AG08396 (cell line): ENCODE measurements at regions not wholly inside any gene's neighbourhood (a gene's known extent, or its start where the extent isn't known, plus 50 kb on each side); places are given as distances from the start of the nearest gene placed in this dataset.
A peak's percentile ranks its signal among the peaks of the same experiment; 100 is the strongest.

Experiments
- DNase-seq: peaks from one replicate; pipeline ENCODE4 v3.0.0; 2012; ENCODE audit warnings: low spot score, mixed read lengths

DNA sequence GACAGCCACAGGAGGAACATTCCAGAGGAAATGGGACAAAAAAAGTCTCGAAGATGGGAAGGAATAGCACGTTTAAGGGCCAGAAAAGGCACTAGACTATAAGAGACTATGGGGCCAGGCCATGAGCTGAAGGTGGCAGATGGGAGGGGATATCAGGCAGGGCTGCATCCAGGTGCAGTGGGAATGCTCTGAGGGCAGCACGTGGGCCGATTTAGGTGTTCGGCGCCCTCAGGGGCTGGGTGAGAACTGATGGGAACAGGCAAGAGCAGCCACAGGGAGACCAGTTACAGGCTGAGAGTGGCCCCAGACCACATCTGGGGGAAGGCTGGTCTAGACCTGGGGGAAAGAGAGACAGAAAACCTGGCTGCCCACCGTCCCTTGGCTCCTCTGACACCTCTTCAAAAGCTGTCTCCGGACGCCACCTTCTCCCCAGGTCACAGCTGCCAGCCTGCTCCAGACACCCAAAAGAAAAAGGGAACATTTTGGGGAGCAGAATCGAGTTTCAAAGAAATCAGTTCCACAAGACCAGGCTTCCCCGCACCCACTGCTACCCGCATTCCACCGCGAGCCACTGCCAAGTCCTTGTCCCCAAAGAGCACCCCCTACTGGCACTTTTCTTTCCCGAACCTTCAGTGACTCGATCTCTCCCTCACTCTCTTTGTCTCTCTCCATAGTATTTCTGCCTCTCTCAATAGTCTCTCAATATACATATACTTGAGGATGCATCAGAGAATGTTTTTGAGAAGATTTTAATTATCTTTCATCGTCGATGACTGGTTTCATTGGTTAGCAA, 190.1 kb upstream of the AGAP1 start:
- no peak for DNase-seq

- DNase-seq, result no peak
Observed at GRCh38 chr2:235305678-235306077, 188.2 kb upstream of the AGAP1 start.

DNA sequence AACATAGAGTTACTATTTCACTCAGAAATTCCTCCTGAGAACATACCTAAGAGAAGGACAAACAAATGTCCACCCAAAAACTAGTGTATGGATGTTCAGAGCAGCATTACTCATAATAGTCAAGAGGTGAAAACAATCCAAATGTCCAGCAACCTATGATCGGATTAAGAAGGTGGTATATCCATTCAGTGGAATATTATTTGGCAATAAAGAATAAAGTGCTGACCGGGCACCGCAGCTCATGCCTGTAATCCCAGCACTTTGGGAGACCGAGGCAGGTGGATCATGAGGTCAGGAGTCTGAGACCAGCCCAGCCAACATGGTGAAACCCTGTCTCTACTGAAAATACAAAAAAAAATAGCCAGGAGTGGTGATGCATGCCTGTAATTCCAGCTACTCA, 182.8 kb upstream of the AGAP1 start:
- DNase-seq, result no peak

DNA sequence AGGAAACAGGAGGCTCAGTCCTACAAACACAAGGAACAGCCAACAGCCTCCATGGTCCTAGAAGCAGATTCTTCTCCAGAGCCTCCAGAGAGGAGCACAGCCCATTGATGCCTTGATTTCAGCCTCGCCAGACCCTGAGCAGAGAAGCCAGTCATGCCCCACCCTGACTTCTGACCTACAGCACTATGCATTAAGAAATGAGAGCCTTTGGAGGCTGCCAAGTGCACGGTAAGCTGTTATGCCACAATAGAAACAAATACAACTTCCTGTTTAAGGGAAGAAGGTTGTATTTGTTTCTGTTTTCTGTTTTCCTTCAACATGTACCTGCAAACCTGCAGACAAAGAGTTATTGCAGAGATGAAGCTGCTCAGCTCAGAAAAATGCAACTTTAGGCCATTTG, 181.3 kb upstream of the AGAP1 start:
- no peak for DNase-seq

- no peak for DNase-seq
Observed at GRCh38 chr2:235314371-235314930, 179.4 kb upstream of the AGAP1 start.

GRCh38 chr2:235319095-235319494, 174.7 kb upstream of the AGAP1 start:
- no peak for DNase-seq

DNA sequence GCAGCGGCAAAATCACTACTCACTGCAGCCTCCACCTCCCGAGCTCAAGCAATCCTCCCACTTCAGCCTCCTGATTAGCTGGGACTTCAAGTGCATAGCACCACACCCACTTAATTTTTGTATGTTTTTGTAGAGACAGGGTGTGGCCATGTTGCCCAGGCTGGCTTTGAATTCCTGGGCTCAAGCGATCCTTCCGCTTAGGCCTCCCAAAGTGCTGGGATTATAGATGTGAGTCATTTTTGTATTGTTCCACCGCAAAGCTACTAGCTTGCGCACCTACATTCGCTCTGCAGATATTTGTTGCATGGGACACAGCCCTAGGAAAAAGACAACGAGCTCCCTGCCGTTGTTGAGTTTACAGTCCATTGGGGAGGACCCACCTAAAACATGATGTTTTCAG, 173.5 kb upstream of the AGAP1 start:
- no peak for DNase-seq

GRCh38 chr2:235324324-235324723, 169.5 kb upstream of the AGAP1 start:
- no peak for DNase-seq

- DNase-seq, result no peak
Observed at GRCh38 chr2:235325151-235325550, 168.7 kb upstream of the AGAP1 start.

- no peak for DNase-seq
Observed at GRCh38 chr2:235328991-235329390, 164.9 kb upstream of the AGAP1 start.

GRCh38 chr2:235330775-235331451, 162.9 kb upstream of the AGAP1 start:
- peak; percentile 28 for DNase-seq

DNA sequence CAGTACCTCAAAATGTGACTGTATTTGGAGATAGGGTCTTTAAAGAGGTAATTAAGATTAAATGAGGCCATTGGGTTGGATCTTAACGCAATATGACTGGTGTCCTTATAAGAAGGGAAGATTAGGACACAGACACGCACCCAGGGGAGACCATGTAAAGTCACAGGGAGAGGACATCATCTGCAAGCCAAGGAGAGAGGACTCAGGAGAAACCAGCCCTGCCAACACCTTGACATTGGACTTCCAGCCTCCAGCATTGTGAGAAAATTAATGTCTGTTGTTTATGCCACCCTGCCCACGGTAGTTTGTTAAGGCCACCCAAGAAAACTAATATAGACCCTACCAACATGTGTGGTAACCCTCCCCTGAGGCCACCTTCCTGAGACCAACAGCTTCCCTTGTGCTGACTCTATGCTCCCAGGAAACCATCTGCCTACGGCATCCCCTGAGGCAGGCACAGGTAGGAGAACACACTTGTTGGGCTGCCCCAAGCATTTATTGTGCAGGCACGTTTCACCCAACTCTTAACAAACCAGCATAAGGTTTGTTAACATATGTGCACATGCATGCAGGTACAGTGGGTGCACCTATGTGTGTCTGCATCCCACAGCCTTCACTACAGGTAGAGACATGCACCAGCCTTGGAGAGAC, 161.5 kb upstream of the AGAP1 start:
- DNase-seq, result no peak

GRCh38 chr2:235333076-235333475, 160.8 kb upstream of the AGAP1 start:
- DNase-seq, result no peak

- DNase-seq, result no peak
Observed at GRCh38 chr2:235334179-235334578, 159.7 kb upstream of the AGAP1 start.

DNA sequence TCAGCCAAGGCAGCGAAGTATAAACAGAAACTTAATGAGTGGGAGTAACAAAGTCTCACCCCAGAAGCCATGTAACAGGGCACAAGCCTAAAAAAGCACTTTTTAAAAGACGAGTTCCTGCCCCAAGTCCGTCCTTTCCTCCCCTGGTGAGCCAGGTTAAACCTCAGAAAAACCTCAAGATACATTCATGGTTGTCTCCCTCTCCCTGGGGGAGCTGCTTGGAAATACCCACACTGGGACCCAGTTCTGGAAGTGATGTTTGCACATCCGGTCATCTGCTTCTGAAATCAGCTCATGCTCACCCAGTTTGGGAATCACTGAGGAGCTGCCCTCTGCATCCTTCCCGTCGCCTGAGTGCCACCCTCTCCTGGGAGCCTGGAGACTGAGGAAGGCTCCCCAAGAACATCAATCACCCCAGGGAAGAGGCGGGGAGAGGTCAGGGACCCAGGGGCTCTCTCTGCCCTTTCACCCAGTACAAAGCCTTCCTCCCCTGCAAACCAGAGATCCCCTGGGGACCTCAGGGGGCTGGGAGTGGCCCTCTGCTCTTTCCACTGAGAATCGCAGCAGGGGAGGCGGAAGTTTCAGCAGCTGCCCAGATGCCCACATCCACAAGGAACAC, 150.6 kb upstream of the AGAP1 start:
- no peak for DNase-seq

GRCh38 chr2:235343869-235344268, 150.0 kb upstream of the AGAP1 start:
- no peak for DNase-seq

- DNase-seq, result no peak
Observed at GRCh38 chr2:235345745-235346144, 148.1 kb upstream of the AGAP1 start.

DNA sequence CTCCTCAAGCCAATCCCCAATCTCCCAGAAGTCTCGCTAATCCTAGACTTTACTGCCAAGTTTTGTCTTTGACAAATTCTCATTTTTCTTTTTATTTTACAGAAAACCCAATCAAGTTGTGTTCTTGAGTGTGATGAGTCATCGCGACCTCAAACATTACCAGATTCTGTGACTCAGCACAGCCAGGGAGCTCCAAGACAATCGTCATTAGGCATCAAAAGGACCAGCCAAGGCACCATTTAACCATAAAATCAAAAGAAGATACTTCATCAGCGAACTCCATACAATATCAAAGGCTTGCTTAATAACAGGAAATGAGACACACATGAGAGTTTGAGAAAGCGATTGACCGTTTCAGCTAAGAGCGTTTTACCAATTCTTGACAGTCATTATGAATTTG, 146.2 kb upstream of the AGAP1 start:
- peak; percentile 71 for DNase-seq

DNA sequence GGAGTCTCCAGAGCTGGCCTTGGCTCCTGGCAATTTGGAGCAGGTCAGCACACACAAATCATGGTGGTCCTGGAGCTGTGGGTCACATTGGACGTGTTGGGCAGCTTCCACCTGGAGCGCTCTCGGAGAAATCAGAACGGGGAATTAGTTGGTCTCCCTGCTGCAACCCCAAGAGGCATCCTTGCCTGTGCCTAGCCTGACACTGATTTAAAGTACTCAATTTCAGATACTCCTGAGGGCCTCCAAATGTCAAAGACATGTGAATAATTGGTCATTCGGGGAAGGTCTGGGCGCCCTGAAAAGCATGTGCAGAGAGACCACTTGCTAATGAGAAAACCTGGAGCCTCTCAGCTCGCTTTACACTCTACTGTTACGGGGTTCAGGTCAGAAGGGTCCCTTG, 145.5 kb upstream of the AGAP1 start:
- DNase-seq, result no peak

DNA sequence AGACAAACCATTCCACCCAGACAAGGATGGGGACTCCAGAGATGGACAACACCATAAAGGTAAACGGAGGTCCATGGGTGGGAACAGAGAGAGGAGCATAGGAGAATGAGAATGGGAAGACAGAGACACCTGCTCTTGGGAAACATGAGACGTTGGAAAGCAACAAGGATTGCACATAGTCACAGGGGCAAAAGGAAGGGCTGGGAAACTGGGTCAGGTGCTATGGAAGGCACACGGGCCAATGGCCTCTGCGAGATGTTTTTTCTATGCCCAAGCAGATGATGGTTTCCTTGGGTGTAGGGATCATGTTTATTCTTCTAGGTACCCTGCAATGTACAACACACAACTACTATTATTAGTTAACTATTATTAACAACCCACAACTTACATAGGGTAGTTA, 143.6 kb upstream of the AGAP1 start:
- no peak for DNase-seq

DNA sequence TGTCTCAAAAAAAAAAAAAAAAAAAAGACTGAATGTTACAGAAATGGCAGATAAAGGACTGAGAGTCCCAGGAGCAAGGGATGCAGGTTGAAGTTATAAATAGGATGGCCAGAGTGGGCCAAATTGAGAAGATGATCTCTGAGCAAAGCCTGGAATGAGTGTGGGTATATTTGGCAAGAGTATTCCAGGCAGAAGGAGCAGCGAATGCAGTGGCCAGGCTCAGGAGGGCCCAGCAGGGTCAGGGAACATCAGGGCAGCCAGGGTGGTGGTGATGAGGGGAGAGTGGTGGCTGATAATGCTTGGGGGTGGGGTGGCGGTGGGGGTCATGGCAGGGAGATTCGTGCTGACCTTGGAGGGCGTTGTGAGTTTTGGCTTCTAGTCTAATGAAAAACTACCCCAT, 141.3 kb upstream of the AGAP1 start:
- DNase-seq, result no peak

DNA sequence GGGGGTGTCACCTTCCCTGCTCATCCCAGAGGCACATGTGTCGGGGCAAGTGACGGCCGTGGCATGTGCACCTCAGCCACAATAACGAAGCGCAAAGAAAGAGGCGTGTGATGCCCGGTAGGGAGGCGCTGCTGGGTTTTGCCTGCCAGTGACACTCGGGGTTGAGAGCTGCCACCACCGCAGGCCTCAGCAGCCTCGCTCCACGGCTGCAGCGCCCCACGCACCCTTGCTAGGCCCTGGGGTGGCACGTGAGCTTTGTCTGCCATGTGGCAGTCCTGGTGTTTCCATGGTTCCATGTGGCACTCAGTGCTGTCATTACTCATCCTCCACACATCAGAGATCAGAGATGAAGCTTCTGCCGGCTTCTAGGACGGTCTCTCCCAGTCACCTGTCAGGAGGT, 136.0 kb upstream of the AGAP1 start:
- DNase-seq, result no peak
